A549 (cell line): ENCODE measurements at regions not wholly inside any gene's neighbourhood (a gene's known extent, or its start where the extent isn't known, plus 50 kb on each side); places are given as distances from the start of the nearest gene placed in this dataset.

Source experiments
- ATAC-seq, 2 experiments: fragments of 200-7000 bp in 1 of 2; fragments of >200 bp in 1 of 2; cut with Nextera tagmentation in 1 of 2; cut with Tn5 transposase in 1 of 2; 3 replicates each; pipeline versions ENCODE4 v1.8.0 to v1.9.1; 2018 to 2020; ENCODE audit warnings: mild to moderate bottlenecking in 1 of 2, moderate library complexity in 1 of 2
- CTCF ChIA-PET: fragments of 300-600 bp; sonication (Branson Sonifier 250); formaldehyde crosslinking; extraction: SDS; loops from one replicate; lab custom pipeline; 2021; ENCODE audit warnings: antibody characterized with exemption, inconsistent platforms; lab: Yijun Ruan, JAX
- POLR2A ChIA-PET: fragments of 350-600 bp; formaldehyde crosslinking; extraction: SDS; loops from one replicate; lab custom pipeline; 2021; ENCODE audit warnings: antibody characterized with exemption, inconsistent platforms; lab: Yijun Ruan, JAX
- DNase-seq, 2 experiments: peaks; one replicate each; pipeline versions ENCODE4 v3.0.0 to v3.0.0-alpha.2; 2011 to 2016; ENCODE audit warnings: low read depth in 1 of 2, low spot score in 1 of 2
- FAIRE-seq: peaks from 2 replicates; lab custom pipeline; 2011; peaks lifted over from hg19 to GRCh38; lab: Jason Lieb, UNC
- H3K27ac ChIP-seq, 2 experiments: fragments of >200 bp; sonication (Bioruptor Twin); formaldehyde crosslinking; 3 replicates each; pipeline ENCODE4 v1.5.1; 2016 to 2017
- H3K4me1 ChIP-seq: fragments of >200 bp; sonication (Bioruptor Twin); formaldehyde crosslinking; 3 replicates; pipeline ENCODE4 v1.6.1; 2016
- H3K4me2 ChIP-seq: fragments of >200 bp; sonication (Bioruptor Twin); formaldehyde crosslinking; 3 replicates; pipeline ENCODE4 v1.6.1; 2016
- H3K4me3 ChIP-seq: fragments of >200 bp; sonication (Bioruptor Twin); formaldehyde crosslinking; 3 replicates; pipeline ENCODE4 v1.5.1; 2016
- H3K9me3 ChIP-seq: fragments of >200 bp; sonication (Bioruptor Twin); formaldehyde crosslinking; 3 replicates; pipeline ENCODE4 v1.6.1; 2016
- BCL3 ChIP-seq: fragments of >200 bp; sonication (Bioruptor Twin); formaldehyde crosslinking; IDR thresholded peaks from 3 replicates; pipeline ENCODE4 v1.6.1; 2016
- CBX2 ChIP-seq: fragments of 200-600 bp; sonication (generic); IDR thresholded peaks from 2 replicates; pipeline ENCODE4 v1.6.1; 2016; ENCODE audit warnings: low read depth, mild to moderate bottlenecking, borderline replicate concordance
- CBX8 ChIP-seq: fragments of 200-600 bp; sonication (generic); IDR thresholded peaks from 2 replicates; pipeline ENCODE4 v1.6.1; 2016
- CHD4 ChIP-seq: fragments of 200-600 bp; sonication (generic); IDR thresholded peaks from 2 replicates; pipeline ENCODE4 v1.6.1; 2016; ENCODE audit warnings: antibody characterized with exemption, mild to moderate bottlenecking, borderline replicate concordance
- EHMT2 ChIP-seq: fragments of 200-600 bp; sonication (generic); IDR thresholded peaks from 2 replicates; pipeline ENCODE4 v1.6.1; 2016; ENCODE audit warnings: antibody characterized with exemption, low read depth, mild to moderate bottlenecking, moderate library complexity
- ELK1 ChIP-seq: fragments of 150-350 bp; IDR thresholded peaks from 2 replicates; pipeline ENCODE4 v1.6.1; 2014; ENCODE audit warnings: low read depth, mild to moderate bottlenecking, low read length
- ESRRA ChIP-seq: fragments of 150-350 bp; IDR thresholded peaks from 2 replicates; pipeline ENCODE4 v1.6.1; 2014; ENCODE audit warnings: mild to moderate bottlenecking, low read length, borderline replicate concordance
- FOSL2 ChIP-seq, 2 experiments: fragments of 450-650 bp in 1 of 2; fragments of >200 bp in 1 of 2; sonication (Bioruptor Twin) in 1 of 2; formaldehyde crosslinking; IDR thresholded peaks; 2 replicates each; pipeline versions ENCODE4 v1.5.0 to v1.6.1; 2016 to 2020; ENCODE audit warnings: mild to moderate bottlenecking in 1 of 2, moderate library complexity in 1 of 2
- GATA3 ChIP-seq: IDR thresholded peaks from 2 replicates; pipeline ENCODE4 v1.6.1; 2012; ENCODE audit warnings: borderline replicate concordance
- HMGXB4 ChIP-seq: fragments of 250-450 bp; sonication (Bioruptor Pico); IDR thresholded peaks from 2 replicates; pipeline ENCODE4 v1.5.0; 2021; ENCODE audit warnings: mild to moderate bottlenecking, moderate library complexity, borderline replicate concordance
- HOXA7 ChIP-seq: fragments of 250-450 bp; sonication (Bioruptor Pico); IDR thresholded peaks from 2 replicates; pipeline ENCODE4 v1.5.0; 2020; ENCODE audit warnings: mild to moderate bottlenecking, moderate library complexity
- HOXB5 ChIP-seq: fragments of 250-450 bp; sonication (Bioruptor Pico); IDR thresholded peaks from 2 replicates; pipeline ENCODE4 v1.5.0; 2020; ENCODE audit warnings: mild to moderate bottlenecking, moderate library complexity
- JUNB ChIP-seq: fragments of >200 bp; sonication (Bioruptor Twin); formaldehyde crosslinking; IDR thresholded peaks from 2 replicates; pipeline ENCODE4 v1.6.1; 2016
- KDM1A ChIP-seq: fragments of 200-600 bp; sonication (generic); IDR thresholded peaks from 2 replicates; pipeline ENCODE4 v1.6.1; 2016; ENCODE audit warnings: low read depth, mild to moderate bottlenecking
- NFE2L2 ChIP-seq: fragments of 150-350 bp; conservative IDR thresholded peaks from 2 replicates; pipeline ENCODE4 v1.6.1; 2014; ENCODE audit warnings: low read length
- NPAS2 ChIP-seq: fragments of 250-450 bp; sonication (Bioruptor Pico); IDR thresholded peaks from 2 replicates; pipeline ENCODE4 v1.8.0; 2022; ENCODE audit warnings: mild to moderate bottlenecking, moderate library complexity, borderline replicate concordance
- PBX3 ChIP-seq: IDR thresholded peaks from 2 replicates; pipeline ENCODE4 v1.6.1; 2012
- PHF8 ChIP-seq: fragments of 200-600 bp; sonication (generic); IDR thresholded peaks from 2 replicates; pipeline ENCODE4 v1.6.1; 2016; ENCODE audit warnings: low read depth, mild to moderate bottlenecking, antibody characterized with exemption, moderate library complexity, borderline replicate concordance
- SREBF2 ChIP-seq: fragments of 450-650 bp; IDR thresholded peaks from 2 replicates; pipeline ENCODE4 v1.6.1; 2014; ENCODE audit warnings: mild to moderate bottlenecking, moderate library complexity
- ZC3H11A ChIP-seq: fragments of 450-650 bp; IDR thresholded peaks from 2 replicates; pipeline ENCODE4 v1.6.1; 2014; ENCODE audit warnings: antibody characterized with exemption, mild to moderate bottlenecking
- ZFP36 ChIP-seq: fragments of 450-650 bp; IDR thresholded peaks from 2 replicates; pipeline ENCODE4 v1.6.1; 2014; ENCODE audit warnings: borderline replicate concordance; ENCODE audit not compliant: partially characterized antibody
- ZSCAN20 ChIP-seq: fragments of 250-450 bp; sonication (Bioruptor Pico); IDR thresholded peaks from 2 replicates; pipeline ENCODE4 v1.8.0; 2022; ENCODE audit warnings: mild to moderate bottlenecking, moderate library complexity
- WGBS: methylation state at CpG from one replicate; pipeline ENCODE4 v1.1.6; 2017; ENCODE audit errors: missing lambda C conversion rate; 5-methylcytosine and 5-hydroxymethylcytosine counted together
- TF ChIP-seq, protein P1 (sequence below): fragments of 450-650 bp; IDR thresholded peaks from 2 replicates; pipeline ENCODE4 v1.6.1; 2014; ENCODE audit warnings: antibody characterized with exemption

DNA sequence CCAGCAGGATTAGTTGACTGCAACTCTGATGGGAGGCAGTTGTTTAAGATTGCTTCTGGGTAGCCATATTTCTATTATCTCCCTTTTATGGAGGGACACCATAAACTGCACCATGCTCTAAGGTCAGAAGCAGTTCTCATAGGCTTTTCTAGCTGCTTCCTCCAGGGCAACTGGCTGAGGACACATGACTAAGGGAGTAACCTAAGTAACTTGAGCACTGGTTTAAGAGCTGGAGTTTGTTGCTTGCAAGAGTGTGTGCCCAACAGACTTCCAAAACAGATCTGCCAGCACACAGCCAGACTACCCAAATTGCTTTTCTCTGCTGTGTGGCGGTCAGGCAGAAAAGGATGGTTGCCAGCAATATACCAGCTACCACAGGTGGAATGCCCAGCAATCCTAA lies 111.2 kb upstream of the LHX8 start:
- Histone ChIP-seq H3K9me3 (no peaks in the 10 kb centered on the region), H3K4me2 (no peak overlapping the region), H3K4me1 (no peaks in the 10 kb centered on the region), H3K27ac (no peak overlapping the region), H3K4me3 (no peak overlapping the region)
- ATAC-seq (no peak), FAIRE-seq (no peak), DNase-seq (no peak)
- TF ChIP-seq GATA3: no peak
- no peak for TF ChIP-seq KDM1A
- TF ChIP-seq SREBF2: no peak
- TF ChIP-seq, protein P1, sequence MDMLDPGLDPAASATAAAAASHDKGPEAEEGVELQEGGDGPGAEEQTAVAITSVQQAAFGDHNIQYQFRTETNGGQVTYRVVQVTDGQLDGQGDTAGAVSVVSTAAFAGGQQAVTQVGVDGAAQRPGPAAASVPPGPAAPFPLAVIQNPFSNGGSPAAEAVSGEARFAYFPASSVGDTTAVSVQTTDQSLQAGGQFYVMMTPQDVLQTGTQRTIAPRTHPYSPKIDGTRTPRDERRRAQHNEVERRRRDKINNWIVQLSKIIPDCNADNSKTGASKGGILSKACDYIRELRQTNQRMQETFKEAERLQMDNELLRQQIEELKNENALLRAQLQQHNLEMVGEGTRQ: no peak
- TF ChIP-seq HOXA7 (CRISPR knock-in tag): no peak
- TF ChIP-seq NPAS2 (CRISPR knock-in tag): no peak
- no peak for TF ChIP-seq CHD4
- no peak for TF ChIP-seq HOXB5 (CRISPR knock-in tag)
- TF ChIP-seq ESRRA: no peak
- no peak for TF ChIP-seq NFE2L2
- POLR2A ChIA-PET: no interaction called here
- 56% methylated on average over 1 of the region's 1 CpG for WGBS
- CTCF ChIA-PET: interaction anchor here (0.5 kb wide), 1 partner anchor 18 kb away, joined by 3 read pairs; no protein-coding TSS in a partner anchor

DNA sequence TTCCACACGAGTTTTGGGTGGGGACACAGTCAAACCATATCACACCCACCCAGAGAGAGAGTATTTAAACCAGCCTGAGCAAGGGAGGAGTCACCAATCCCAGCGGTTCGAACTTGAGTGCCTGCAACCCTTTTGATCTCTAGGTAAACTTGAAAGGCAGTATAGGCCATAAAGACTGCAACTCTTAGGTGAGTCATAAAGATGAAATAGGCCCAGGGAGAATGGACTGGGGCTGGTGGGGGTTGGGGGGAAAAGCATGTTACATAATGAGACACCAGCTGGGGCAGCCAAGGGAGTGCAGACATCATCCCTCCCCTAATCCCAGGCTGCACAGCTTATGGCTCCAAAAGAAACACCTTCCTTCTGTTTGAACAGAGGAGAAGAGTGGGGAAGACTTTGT lies 99.8 kb upstream of the LHX8 start:
- TF ChIP-seq ELK1 (no peak), PBX3 (no peak), ZC3H11A (no peak), ZFP36 (no peak), HOXA7 (CRISPR knock-in tag) (no peak), CBX2 (no peak), BCL3 (no peak), HMGXB4 (CRISPR knock-in tag) (no peak), NPAS2 (CRISPR knock-in tag) (no peak), SREBF2 (no peak), PHF8 (no peak), FOSL2 (IDR thresholded peaks at IDR 0.05) (no peak), FOSL2 (CRISPR knock-in tag; IDR thresholded peaks at IDR 0.05) (no peak), EHMT2 (no peak), ZSCAN20 (no peak), GATA3 (no peak), CBX8 (no peak), JUNB (no peak)
- TF ChIP-seq, protein P1: no peak
- ChIA-PET CTCF (no interaction called here), POLR2A (no interaction called here)
- FAIRE-seq: no peak
- no peak for ATAC-seq
- Histone ChIP-seq H3K4me1 (no peaks in the 10 kb centered on the region), H3K27ac (no peak overlapping the region), H3K4me2 (no peak overlapping the region), H3K9me3 (no peaks in the 10 kb centered on the region), H3K4me3 (no peak overlapping the region)
- no peak for DNase-seq
- 11% methylated on average over 3 of the region's 3 CpGs for WGBS
